GM18511 (cell line): ENCODE measurements at regions not wholly inside any gene's neighbourhood (a gene's known extent, or its start where the extent isn't known, plus 50 kb on each side); places are given as distances from the start of the nearest gene placed in this dataset.
"Not testable (repeated sequence)": the region's sequence is repeated elsewhere in the genome, so short reads cannot be mapped to it uniquely, and the experiment has no call there.

Experiments
- ATAC-seq: cut with Tn5 transposase; IDR thresholded peaks from one replicate; pipeline ENCODE4 v1.9.1; 2021; ENCODE audit warnings: mild to moderate bottlenecking, moderate library complexity; ENCODE audit not compliant: unreplicated experiment

DNA sequence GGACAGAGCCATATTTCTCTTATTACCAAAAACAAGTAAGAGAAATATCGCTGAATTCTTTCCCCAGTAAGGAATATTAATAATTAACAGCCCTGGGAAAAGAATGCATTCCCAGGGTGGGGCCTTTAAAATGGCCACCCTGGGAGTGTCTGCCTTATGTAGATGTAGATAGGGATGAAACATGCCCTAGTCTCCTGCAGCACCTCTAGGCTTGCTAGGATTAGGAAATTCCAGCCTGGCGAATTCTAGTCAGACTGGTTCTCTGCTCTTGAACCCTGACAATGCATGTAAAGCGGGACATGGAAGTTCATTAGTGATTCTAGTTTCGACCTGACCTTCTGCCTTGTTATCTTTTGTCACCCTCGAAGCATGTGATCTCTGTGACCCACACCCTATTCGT, 405.2 kb upstream of the MAP2 start:
- ATAC-seq = not testable (repeated sequence)

DNA sequence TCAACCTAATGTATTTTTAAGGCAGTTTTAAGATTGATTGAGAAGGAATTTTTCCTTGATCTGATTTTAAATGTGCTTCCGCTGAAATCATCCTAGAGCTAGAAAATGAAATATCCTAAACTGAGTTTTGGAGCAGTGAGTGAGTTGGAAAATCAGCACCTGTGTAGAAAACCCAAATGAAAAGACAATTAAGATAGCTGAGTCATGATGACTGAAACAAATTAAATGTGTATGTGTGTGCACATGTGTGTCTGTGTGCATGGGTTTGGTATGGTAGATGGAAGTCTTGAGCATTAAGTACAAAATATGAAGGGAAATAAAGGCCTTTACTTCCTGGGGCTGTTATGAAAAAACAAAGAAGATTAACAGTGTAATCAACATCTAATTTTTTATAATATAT, 394.6 kb upstream of the MAP2 start:
- ATAC-seq = no peak

DNA sequence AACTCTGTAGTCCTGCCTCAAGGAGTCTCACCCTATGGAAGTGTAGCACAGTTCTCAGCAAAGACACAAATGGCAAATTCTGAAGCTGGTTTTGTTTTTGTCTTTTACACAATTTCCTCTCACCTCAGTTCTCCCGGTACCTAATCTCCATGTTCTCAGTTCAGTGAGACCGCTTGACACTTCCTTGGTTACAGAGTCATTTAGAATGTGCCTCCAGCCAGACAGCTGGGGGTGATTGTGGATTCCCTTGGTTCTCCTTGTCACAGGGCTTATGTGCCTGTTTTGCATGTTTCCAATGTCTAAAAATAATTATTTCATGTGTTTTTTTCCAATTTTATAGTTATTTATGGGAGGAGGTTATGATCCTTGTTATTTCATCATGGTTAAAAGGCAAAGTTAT, 379.5 kb upstream of the MAP2 start:
- no peak for ATAC-seq

DNA sequence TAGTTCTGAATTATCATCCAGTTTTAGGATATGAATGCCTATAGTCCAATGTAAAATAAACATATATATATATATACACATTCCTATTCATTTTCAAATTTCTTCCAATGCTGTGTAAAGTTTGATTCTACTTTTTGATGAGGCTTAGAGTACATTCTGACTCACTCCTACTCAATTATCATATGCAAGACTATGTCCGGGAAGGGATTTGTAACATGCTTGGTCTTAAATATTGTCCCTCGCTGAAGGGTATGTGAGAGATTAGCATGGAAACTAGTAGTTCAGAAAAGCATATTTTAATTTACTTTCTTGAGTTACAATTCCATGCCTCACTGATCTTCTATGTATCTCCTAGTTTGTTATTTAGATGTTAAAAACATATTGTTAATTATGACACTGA, 377.7 kb upstream of the MAP2 start:
- no peak for ATAC-seq

DNA sequence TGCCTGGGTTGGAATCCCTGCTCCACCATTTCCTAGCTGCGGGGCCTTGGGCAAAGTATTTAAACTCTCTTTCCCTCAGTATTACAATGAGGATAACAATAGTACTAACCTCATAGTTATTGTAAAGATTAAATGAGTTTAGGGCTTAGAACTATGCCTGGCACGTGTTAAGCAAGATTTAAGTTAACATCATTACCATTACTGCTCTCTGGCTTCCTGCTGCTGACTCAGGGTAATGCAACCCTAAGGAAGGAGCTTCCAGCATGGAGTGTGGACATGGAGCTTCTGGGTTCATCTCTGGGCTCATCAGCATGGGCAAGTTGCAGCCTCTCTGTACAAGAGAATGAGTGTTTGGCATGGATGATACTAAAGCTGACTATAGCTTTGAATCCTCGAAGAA, 374.2 kb upstream of the MAP2 start:
- no peak for ATAC-seq

DNA sequence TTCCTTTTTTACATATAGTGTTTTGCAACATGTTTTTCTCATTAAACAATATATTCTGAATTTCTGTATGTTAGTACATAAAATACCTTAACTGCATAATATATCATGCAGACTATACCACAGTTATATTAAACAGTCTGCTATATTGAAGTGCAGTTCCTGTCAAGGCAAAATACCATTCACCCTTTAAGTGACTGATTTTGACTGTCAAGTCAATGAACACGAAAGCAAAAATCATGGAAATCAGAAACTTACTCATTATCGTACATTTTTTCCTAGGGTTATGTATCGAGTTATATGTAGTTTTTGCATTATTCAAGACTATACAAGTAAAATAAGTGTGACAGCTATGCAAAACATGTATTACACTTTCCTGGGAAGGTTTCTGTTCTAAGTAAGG, 361.6 kb upstream of the MAP2 start:
- no peak for ATAC-seq

DNA sequence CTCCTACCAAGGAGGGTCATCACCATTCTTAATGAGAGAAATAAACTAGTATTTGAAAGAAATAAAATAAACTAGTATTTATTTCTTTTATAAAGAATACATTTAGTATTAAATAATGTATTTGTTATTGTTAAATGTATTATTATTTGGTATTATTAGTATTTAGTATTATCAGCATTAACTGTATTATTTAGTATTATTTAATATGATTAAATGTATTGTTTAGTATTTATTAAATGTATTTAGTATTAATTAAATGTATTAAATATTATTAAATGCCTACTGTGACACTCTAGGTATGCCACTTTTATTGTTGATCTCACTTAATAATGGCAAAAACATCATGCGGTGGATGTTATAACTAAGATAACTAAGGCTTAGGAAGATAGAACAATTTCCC, 353.6 kb upstream of the MAP2 start:
- no peak for ATAC-seq

DNA sequence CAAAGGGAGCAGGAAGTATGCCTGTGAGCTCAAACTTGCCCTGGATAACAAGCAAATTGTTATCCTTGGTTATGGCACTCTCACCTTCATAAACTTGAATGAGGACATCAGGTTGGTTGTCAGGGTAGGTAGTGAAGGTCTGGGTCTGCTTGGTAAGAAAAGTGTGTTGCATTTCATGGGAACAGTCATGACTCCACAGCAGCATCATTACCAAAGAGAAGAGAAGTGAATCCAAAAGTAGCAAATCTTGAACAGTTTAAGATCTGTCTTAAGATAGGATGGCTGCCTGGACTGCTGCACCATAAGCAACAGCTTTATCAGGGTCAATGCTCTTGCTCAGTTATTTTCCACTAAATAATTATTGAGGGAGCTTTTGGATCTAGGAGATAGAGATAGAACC, 350.7 kb upstream of the MAP2 start:
- ATAC-seq = no peak

DNA sequence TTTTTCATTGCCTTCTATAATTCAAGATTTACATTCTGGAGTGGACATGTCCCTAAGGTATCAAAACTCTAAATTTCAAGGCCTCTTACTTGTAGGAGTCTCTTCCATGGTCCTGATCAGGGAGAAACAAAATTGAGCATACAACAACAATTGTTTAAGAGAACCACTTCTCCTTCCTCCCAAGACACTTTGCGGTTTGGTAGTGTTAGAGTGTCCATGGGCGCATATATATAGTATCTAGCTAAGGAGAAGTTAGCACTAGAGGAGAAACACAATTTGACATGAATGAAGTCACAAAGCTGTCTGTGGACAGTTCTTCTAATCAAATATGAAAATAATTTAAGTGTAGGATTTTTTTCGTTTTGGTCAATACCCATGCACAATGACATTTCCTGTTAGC, 349.1 kb upstream of the MAP2 start:
- ATAC-seq = no peak

DNA sequence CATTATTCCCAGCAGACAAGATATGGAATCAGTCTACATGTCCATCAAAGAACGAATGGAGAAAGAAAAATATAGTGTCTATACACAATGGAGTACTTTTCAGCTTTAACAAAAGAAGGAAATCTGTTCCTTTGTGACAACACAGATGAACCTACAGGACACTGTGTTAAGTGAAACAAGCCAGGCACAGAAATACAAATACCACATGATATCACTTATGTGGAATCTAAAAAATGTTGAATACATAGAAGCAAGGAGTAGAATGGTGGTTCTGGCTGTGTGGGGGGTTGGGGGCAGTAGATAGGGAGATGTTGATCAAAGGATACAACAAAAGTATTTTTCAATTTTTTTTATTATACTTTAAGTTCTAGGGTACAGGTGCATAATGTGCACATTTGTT, 347.7 kb upstream of the MAP2 start:
- ATAC-seq = no peak

DNA sequence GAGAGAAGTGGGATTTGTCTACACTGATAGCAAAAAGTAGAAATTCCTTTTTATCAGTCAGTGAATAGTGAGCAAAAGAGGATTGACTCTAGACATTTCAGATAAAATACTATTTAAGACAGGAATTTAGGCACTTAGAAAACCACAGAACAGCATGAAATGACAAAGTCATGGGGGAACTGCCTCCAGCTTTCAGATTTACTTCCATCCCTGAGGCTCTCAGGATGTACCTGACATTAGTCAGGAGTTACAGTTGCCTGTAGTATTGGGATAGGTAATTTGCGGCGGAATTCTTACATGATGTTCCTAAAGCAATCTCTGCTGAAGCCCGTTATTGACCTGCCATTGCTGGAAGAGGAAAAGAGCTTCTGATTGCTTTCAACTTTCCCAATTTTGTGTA, 337.1 kb upstream of the MAP2 start:
- no peak for ATAC-seq

DNA sequence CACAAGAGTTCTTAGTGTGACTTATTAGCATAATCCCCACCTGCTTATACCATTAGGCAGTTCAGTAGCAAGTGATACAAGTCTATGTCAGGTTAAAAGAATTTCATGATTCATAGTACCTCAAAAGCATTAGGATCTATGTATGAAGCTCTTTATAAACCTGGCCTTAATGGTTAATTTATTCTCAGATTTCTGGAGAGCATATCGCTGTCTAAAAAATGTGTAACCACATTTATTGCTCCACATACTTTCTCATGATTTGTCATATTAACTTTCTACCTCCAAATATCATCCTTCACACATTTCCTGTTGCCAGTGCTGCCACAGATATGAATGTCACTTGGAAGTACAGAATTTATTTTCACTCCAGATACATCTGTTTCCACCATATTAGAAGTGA, 332.8 kb upstream of the MAP2 start:
- ATAC-seq = no peak

DNA sequence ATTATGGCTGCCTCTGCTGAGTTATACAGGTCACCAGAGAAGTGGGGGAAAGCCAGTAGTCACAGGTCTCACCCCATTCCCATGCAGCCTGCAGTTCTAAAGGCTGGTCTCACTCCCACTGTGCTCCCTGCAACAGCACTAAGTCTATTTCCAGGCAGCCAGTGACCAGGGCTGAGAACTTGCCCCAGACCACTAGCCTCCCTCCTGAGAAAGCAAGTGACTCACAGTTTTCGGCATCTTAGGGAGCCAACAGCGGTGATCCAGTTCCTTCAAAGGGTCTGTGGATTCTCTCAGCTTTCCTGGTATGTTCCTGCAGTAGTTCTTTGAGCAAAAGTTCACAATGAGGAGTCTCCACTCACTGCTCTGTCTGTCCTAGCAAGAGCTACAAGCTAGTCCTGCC, 329.6 kb upstream of the MAP2 start:
- no peak for ATAC-seq

DNA sequence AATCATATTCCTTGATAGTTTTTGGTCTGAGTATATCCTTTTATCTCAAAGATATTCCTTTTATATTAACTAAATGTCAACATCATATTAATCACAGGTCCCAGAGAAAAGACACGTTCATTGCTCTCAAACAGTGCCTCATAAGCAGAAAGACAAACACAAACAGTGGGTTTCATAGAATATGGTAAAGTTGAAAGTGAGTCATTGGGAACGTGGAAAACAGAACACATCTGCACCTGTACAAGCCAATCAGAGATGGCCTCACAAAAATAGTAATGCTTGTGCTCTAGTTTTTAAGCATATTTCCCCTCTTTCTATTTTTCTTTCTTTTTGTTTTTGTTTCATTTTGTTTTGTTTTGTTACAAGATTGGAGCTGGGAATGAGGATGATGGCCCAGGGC, 328.4 kb upstream of the MAP2 start:
- no peak for ATAC-seq

DNA sequence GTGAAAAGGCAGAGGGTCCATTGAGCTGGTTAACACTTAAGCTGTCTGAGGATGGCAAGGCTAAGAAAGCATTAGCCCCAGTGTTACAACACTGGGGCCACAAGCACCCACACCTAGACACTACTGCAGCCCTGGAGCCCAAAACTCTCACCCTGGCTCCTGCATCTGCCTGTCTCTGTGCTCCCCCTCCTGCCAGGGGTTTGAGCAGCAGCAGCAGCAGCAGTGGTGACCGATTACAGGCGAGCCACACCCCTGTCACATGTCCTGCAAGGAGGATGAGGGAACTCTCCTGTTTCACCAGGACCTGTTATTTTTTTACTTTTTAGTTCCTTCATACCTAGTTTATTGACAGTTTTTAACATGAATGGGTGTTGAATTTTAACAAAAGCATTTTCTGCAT, 326.7 kb upstream of the MAP2 start:
- ATAC-seq = no peak

DNA sequence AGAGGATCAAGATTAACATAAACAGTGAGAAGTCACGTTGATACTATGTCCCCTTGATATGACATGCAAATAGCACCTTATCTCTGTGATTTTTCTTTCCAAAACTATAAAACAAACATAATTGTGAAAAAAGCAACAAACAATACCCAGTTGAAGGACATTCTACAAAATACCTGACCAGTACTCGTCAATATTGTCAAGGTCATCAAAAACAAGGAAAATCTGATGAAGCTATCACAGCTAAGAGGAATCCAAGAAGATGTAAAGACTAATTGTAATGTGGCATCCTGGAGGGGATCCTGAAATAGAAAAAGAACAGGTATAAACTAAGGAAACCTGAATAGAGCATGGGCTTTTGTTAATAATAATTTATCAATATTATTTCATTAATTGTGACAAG, 321.5 kb upstream of the MAP2 start:
- no peak for ATAC-seq

DNA sequence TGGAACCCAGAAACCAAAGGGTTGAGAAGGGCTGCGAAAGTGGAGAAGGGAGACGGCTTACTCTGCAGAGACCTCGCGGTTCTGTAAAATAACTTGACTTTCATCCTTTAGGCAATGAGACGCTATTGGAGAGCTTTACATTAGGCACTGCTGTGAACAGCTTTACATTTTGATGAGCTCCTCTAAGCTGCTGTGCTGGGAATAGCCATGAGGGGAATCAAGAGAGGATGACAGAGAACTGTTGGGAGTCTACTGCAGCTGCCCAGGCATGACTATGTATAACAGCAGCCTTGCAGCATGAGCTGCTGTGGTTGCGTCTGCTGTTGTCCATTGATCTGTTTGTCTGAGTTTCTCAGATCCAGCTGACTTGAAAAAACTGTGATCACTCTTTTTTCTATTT, 310.8 kb upstream of the MAP2 start:
- no peak for ATAC-seq

DNA sequence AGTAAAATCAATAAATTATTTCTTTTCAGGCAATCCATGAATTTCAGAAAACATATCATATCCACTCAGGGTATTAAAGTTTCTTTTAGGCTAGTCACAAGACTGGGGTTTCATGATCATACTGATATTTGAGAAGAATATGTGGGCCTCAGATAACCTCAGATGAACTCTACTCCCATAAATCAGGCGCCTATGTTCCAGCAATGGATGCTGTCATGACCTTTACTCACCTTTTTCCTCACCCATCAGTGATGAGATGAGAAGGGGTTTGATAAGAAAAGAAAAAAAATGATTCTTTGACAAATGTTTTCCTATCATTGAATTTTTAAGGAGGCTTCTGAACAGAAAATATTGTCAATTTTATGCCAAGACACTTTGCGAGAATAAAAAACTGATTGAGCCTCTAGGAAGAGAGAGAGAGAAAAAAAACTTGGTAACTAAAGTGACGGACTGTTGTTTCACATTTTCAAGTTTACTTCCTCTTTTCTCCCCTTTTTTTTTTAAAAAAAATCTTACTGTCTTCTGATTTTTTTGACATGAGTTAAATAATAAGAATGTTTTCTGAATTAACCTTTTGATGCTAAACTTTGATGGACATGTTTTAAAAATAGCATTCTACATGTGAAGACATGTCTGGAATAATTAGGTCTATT, 309.1 kb upstream of the MAP2 start:
- no peak for ATAC-seq

DNA sequence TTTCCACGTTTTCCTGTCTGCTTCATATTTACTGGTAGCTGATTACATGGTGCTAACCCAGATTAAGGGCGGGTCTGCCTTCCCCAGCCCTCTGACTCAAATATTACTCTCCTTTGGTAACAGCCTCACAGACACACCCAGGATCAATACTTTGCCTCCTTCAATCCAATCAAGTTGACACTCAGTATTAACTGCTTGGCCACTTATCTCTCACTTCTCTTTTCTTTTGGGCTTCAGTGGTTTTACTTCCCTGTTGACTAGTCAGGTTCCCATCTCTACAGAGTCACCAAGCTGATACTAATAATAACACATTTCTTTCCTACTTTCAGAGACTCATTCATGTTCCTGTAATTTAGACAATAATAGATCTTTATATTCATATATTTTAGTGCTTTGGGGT, 302.2 kb upstream of the MAP2 start:
- peak; percentile 99 for ATAC-seq

DNA sequence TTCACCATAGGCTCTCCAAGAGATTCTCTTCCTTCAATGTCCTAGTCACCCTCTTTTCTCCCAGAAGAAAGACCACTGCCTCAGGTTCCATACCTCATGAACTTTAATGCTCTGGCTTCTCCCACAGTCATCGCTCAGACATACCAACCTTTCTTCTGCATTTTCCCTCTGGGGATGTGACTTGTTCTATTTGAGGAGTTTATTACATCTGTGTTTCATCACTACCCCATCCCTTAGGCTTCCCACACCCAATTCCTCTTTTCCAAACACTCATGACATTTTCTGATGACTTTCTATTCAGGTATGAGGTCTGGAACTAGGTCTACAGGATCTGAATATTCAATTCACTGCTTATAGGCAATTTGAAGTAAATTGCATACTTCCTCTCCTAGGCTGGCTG, 298.6 kb upstream of the MAP2 start:
- ATAC-seq = no peak

DNA sequence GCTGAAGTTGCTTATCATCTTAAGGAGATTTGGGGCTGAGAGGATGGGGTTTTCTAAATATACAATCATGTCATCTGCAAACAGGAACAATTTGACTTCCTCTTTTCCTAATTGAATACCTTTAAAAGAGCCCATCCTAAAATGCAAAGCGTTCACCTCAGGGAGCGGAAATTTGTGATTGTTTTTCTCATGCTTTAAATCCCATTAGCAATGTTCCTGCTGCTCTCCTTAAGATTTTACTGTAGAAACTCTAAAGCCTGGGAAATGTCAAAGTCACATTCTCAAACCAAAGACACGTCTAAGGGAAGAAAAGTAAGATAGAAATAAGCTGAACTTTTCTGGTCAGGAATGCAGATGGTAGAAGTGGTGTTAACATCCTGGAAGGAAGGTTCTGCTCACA, 285.8 kb upstream of the MAP2 start:
- no peak for ATAC-seq

DNA sequence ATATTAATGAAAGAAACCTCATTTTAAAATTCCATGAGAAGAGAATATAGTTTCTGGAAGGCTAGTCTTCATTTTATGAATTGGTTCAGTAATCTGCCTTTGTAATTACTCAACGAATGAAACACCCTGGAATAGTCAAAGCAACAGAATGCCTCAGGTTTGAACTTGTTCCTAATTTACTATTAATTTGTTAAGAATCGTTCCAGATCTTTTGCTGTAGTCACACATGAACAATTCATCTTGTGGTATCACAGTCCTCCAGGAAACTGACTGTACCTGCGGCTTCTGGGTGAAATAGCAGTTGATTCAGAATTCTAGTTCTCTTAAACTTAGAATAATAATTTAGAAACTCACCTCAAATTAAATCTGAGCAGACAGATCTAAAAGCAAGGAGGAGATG, 282.7 kb upstream of the MAP2 start:
- ATAC-seq = no peak

DNA sequence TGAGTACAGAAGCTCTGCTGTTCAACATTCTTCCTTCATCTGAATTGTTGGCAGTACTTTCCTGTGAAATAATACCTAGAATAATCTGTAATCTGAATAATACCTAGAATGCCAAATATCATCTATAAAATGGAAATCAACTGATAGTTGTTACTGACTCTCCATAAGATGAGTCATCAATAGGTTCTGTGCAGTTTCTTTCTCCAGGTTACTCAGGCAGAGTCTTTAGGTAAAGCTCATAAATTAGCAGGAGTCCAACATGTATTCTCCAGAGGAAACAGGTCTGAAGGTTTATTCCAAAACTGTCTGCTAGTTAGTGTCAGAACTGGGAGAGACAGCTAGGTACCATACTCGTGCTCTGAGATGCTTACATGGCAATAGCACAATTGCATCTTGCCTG, 282.0 kb upstream of the MAP2 start:
- ATAC-seq = no peak

DNA sequence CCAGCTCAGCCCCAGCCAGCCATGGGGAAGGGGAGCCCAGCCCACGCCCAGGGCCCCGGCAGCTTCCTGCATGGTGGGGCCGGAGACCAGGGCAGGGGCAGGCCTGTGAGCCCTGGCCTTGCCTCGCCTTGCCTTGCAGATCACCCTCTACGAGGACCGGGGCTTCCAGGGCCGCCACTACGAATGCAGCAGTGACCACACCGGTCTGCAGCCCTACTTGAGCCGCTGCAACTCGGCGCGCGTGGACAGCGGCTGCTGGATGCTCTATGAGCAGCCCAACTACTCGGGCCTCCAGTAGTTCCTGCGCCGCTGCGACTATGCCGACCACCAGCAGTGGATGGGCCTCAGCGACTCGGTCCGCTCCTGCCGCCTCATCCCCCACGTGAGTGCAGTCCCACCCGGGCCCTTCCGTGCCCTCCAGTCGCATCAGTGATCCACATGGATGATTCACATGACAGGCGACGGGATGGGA, 278.6 kb upstream of the MAP2 start:
- ATAC-seq = not testable (repeated sequence)
